ENCODE measurements at regions not wholly inside any gene's neighbourhood (a gene's known extent, or its start where the extent isn't known, plus 50 kb on each side); places are given as distances from the start of the nearest gene placed in this dataset.

GRCh38 chr22:48025096-48025495 lies 1262.6 kb downstream of the TBC1D22A start:
- H3K27me3 ChIP-seq: no peaks in the 10 kb centered on the region
- no peaks in the 10 kb centered on the region for H3K4me1 ChIP-seq
- H3K9me3 ChIP-seq: peaks cover 0 to 14% (median 10%) of the 10 kb centered on the region in 4 donors
- intact Hi-C loops (cut with DNase I; ENCODE audit: low total_unique reads): no loop called here
- H3K36me3 ChIP-seq: no peaks in the 10 kb centered on the region
- no peak for DNase-seq
- no peak overlapping the region for H3K4me3 ChIP-seq
- WGBS, 5 donors: 73 to 93% (median 85%) methylated on average over 2 of the region's 2 CpGs
- no peak overlapping the region for H3K27ac ChIP-seq
- TF ChIP-seq CTCF (IDR thresholded peaks at IDR 0.05) (no peak), EP300 (IDR thresholded peaks at IDR 0.05) (no peak), POLR2AphosphoS5 (IDR thresholded peaks at IDR 0.05) (no peak), POLR2A (IDR thresholded peaks at IDR 0.05) (no peak)

DNA sequence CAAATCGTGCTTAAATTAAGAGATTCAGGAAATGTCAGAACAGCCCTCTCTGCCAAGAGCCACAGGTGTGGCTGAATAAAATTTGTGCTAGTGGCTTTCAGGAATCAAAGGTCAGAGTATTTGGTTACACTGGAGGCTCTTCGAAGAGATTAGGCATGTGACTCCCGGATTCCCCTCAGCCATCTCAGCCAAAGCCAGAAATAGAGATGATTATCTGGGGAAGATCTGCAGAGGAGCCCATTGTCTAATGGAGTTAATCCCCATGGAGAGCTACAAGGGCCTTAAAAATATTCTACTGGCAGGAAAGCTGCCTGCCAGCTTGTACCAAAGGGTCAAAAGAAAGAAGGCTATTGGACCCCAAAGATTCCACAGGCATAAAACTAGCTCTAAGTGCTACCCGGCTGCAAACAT lies 1259.5 kb downstream of the TBC1D22A start:
- Histone ChIP-seq H3K27ac (no peak overlapping the region), H3K36me3 (no peaks in the 10 kb centered on the region), H3K27me3 (peaks cover 0 to 27% (median 0%) of the 10 kb centered on the region in 3 donors), H3K9me3 (peaks cover 4 to 27% (median 25%) of the 10 kb centered on the region in 4 donors), H3K4me3 (no peak overlapping the region), H3K4me1 (no peaks in the 10 kb centered on the region)
- TF ChIP-seq EP300 (IDR thresholded peaks at IDR 0.05) (no peak), POLR2AphosphoS5 (IDR thresholded peaks at IDR 0.05) (no peak), POLR2A (IDR thresholded peaks at IDR 0.05) (no peak), CTCF (IDR thresholded peaks at IDR 0.05) (no peak)
- 54 to 70% (median 65%) methylated on average over 4 of the region's 4 CpGs for WGBS, 5 donors
- intact Hi-C loops (cut with DNase I; ENCODE audit: low total_unique reads): no loop called here
- DNase-seq: no peak

GRCh38 chr22:48018346-48018745 lies 1255.9 kb downstream of the TBC1D22A start:
- Histone ChIP-seq H3K36me3 (no peaks in the 10 kb centered on the region), H3K27me3 (peaks cover 0 to 40% (median 0%) of the 10 kb centered on the region in 3 donors), H3K27ac (no peak overlapping the region), H3K9me3 (peaks cover 4 to 32% (median 25%) of the 10 kb centered on the region in 4 donors), H3K4me1 (no peaks in the 10 kb centered on the region), H3K4me3 (no peak overlapping the region)
- intact Hi-C loops (cut with DNase I; ENCODE audit: low total_unique reads): no loop called here
- no peak for TF ChIP-seq CTCF (IDR thresholded peaks at IDR 0.05)
- no peak for TF ChIP-seq EP300 (IDR thresholded peaks at IDR 0.05)
- no peak for TF ChIP-seq POLR2AphosphoS5 (IDR thresholded peaks at IDR 0.05)
- TF ChIP-seq POLR2A (IDR thresholded peaks at IDR 0.05): no peak
- 51 to 70% (median 60%) methylated on average over 5 of the region's 5 CpGs for WGBS, 5 donors
- peak in 1 of 2 donors; percentile 42 for DNase-seq

DNA sequence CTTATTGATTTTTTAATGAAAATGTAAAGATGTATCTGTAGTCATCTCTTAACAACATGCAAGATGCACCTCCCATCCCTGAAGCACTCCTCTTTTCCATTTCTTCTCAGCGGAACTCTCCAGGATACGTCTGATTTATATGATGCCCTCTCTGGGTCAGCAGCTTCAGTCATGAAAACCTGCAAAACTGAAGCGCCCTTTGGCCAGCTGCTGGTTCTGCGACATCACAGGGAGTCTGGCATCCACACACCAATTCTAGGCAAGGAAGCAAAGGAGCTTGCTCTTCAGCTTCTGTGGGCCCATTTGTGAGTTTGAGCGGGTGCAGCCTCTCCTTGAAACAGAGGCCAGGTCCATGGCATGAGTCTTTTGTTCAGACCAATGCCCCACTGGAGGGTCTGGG lies 1253.3 kb downstream of the TBC1D22A start:
- TF ChIP-seq POLR2AphosphoS5 (IDR thresholded peaks at IDR 0.05) (no peak), POLR2A (IDR thresholded peaks at IDR 0.05) (no peak), CTCF (IDR thresholded peaks at IDR 0.05) (no peak), EP300 (IDR thresholded peaks at IDR 0.05) (no peak)
- 85 to 91% (median 89%) methylated on average over 5 of the region's 5 CpGs for WGBS, 5 donors
- DNase-seq: no peak

More for the DNA sequence above, 1253.3 kb downstream of the TBC1D22A start:
- Histone ChIP-seq H3K9me3 (peaks cover 4 to 27% (median 19%) of the 10 kb centered on the region in 4 donors), H3K27me3 (peaks cover 0 to 40% (median 0%) of the 10 kb centered on the region in 3 donors), H3K27ac (no peak overlapping the region), H3K36me3 (no peaks in the 10 kb centered on the region), H3K4me1 (no peaks in the 10 kb centered on the region), H3K4me3 (no peak overlapping the region)
- intact Hi-C loops (cut with DNase I; ENCODE audit: low total_unique reads): no loop called here
